SK-N-SH (cell line): ENCODE measurements at regions not wholly inside any gene's neighbourhood (a gene's known extent, or its start where the extent isn't known, plus 50 kb on each side); places are given as distances from the start of the nearest gene placed in this dataset.

Experiments used
- CTCF ChIA-PET: fragments of 300-600, 350-600 bp; formaldehyde crosslinking; extraction: SDS; loops from one replicate; lab custom pipeline; 2021; lab: Yijun Ruan, JAX
- POLR2A ChIA-PET: fragments of 350-600 bp; sonication (Branson Sonifier 250); formaldehyde crosslinking; extraction: SDS; loops from one replicate; lab custom pipeline; 2020; ENCODE audit warnings: antibody characterized with exemption, inconsistent platforms; lab: Yijun Ruan, JAX
- DNase-seq: peaks from one replicate; pipeline ENCODE4 v3.0.0; 2012
- H2AFZ ChIP-seq: fragments of 200-600 bp; sonication (generic); 2 replicates; pipeline ENCODE4 v1.8.1; 2016; ENCODE audit warnings: antibody characterized with exemption, mild to moderate bottlenecking, low read depth
- H3F3A ChIP-seq: fragments of 200-600 bp; sonication (generic); replicated peaks from 2 replicates; pipeline ENCODE3; 2016; ENCODE audit warnings: antibody characterized with exemption, mild to moderate bottlenecking; ENCODE audit not compliant: insufficient read depth
- H3K27ac ChIP-seq, 2 experiments: fragments of 200-500 bp in 1 of 2; fragments of 200-600 bp in 1 of 2; sonication (Bioruptor generic) in 1 of 2; sonication (generic), shearing (Covaris generic) in 1 of 2; 2 replicates each; pipeline versions ENCODE4 v1.5.1 to v1.6.1; 2014 to 2016; ENCODE audit warnings: low read depth in 2 of 2, inconsistent platforms in 1 of 2, low read length in 1 of 2, mild to moderate bottlenecking in 1 of 2, mixed read lengths in 1 of 2
- H3K27me3 ChIP-seq: fragments of 200-600 bp; sonication (generic), shearing (Covaris generic); 2 replicates; pipeline ENCODE4 v1.6.1; 2016; ENCODE audit warnings: mixed run types; ENCODE audit not compliant: insufficient read depth
- H3K36me3 ChIP-seq, 2 experiments: fragments of 200-500 bp in 1 of 2; fragments of 200-600 bp in 1 of 2; sonication (Bioruptor generic) in 1 of 2; sonication (generic) in 1 of 2; replicated peaks in 1 of 2; 2 replicates each; pipeline versions ENCODE3 to v1.5.1; 2014 to 2016; ENCODE audit warnings: low read length in 1 of 2, mild to moderate bottlenecking in 1 of 2; ENCODE audit not compliant: insufficient read depth in 2 of 2, control insufficient read depth in 1 of 2
- H3K4me1 ChIP-seq, 2 experiments: fragments of 200-500 bp in 1 of 2; fragments of 200-600 bp in 1 of 2; sonication (Bioruptor generic) in 1 of 2; sonication (generic), shearing (Covaris generic) in 1 of 2; 2 replicates each; pipeline versions ENCODE4 v1.5.1 to v1.6.1; 2014 to 2016; ENCODE audit warnings: low read depth in 1 of 2, low read length in 1 of 2, mixed run types in 1 of 2; ENCODE audit not compliant: insufficient read depth in 2 of 2, control insufficient read depth in 1 of 2
- H3K4me2 ChIP-seq: fragments of 200-600 bp; sonication (generic), shearing (Covaris generic); 2 replicates; pipeline ENCODE4 v1.6.1; 2017; ENCODE audit warnings: mixed run types
- H3K4me3 ChIP-seq, 2 experiments: fragments of 200-500 bp in 1 of 2; fragments of 200-600 bp in 1 of 2; sonication (Bioruptor generic) in 1 of 2; sonication (generic), shearing (Covaris generic) in 1 of 2; 2 replicates each; pipeline versions ENCODE4 v1.5.1 to v1.8.1; 2014 to 2016; ENCODE audit warnings: low read depth in 2 of 2, inconsistent platforms in 1 of 2, low read length in 1 of 2, mild to moderate bottlenecking in 1 of 2, mixed read lengths in 1 of 2, moderate library complexity in 1 of 2
- H3K79me2 ChIP-seq: fragments of 200-600 bp; sonication (generic); 2 replicates; pipeline ENCODE4 v1.8.1; 2017; ENCODE audit warnings: mild to moderate bottlenecking; ENCODE audit not compliant: insufficient read depth
- H3K9ac ChIP-seq: fragments of 200-600 bp; sonication (generic); 2 replicates; pipeline ENCODE4 v1.6.1; 2017; ENCODE audit warnings: mixed run types
- H3K9me2 ChIP-seq: fragments of 200-600 bp; sonication (generic); 2 replicates; pipeline ENCODE4 v1.6.1; 2017; ENCODE audit warnings: mixed run types
- H3K9me3 ChIP-seq: fragments of 200-600 bp; sonication (generic); 2 replicates; pipeline ENCODE4 v1.6.1; 2017; ENCODE audit warnings: mixed run types, mild to moderate bottlenecking, moderate library complexity
- H4K20me1 ChIP-seq: fragments of 200-600 bp; sonication (generic); 2 replicates; pipeline ENCODE4 v1.6.1; 2017; ENCODE audit warnings: mild to moderate bottlenecking, mixed run types; ENCODE audit not compliant: insufficient read depth
- CHD2 ChIP-seq: fragments of 150-350 bp; IDR thresholded peaks from 2 replicates; pipeline ENCODE4 v1.6.1; 2018; ENCODE audit warnings: low read length; ENCODE audit not compliant: partially characterized antibody
- EZH2phosphoT487 ChIP-seq: fragments of 200-600 bp; sonication (generic); IDR thresholded peaks from 2 replicates; pipeline ENCODE4 v1.6.1; 2017; ENCODE audit warnings: low read depth, mixed run types, mild to moderate bottlenecking, antibody characterized with exemption, moderate library complexity, borderline replicate concordance
- MAX ChIP-seq: IDR thresholded peaks from 2 replicates; pipeline ENCODE4 v1.4.0; 2012; ENCODE audit warnings: low read depth
- MXI1 ChIP-seq: IDR thresholded peaks from 2 replicates; pipeline ENCODE4 v1.6.1; 2012; ENCODE audit warnings: mild to moderate bottlenecking, low read depth, low read length, improper control_type of control experiment
- POLR2AphosphoS5 ChIP-seq: IDR thresholded peaks from 2 replicates; pipeline ENCODE4 v1.6.1; 2012; ENCODE audit warnings: low read depth, low read length
- REST ChIP-seq: IDR thresholded peaks from 2 replicates; pipeline ENCODE4 v1.6.1; 2012; ENCODE audit warnings: mild to moderate bottlenecking, low read depth, low read length, moderate library complexity
- RFX5 ChIP-seq: IDR thresholded peaks from 2 replicates; pipeline ENCODE4 v1.6.1; 2012; ENCODE audit warnings: mild to moderate bottlenecking, improper control_type of control experiment, low read length
- USF1 ChIP-seq: IDR thresholded peaks from 2 replicates; pipeline ENCODE4 v1.4.0; 2012; ENCODE audit warnings: low read depth, borderline replicate concordance
- ZBTB33 ChIP-seq: IDR thresholded peaks from 2 replicates; pipeline ENCODE4 v1.4.0; 2012; ENCODE audit warnings: low read depth, borderline replicate concordance
- WGBS: methylation state at CpG from one replicate; pipeline ENCODE4 v1.1.6; 2017; ENCODE audit warnings: low lambda C conversion rate; 5-methylcytosine and 5-hydroxymethylcytosine counted together

GRCh38 chr22:27087051-27087450 lies 429.7 kb downstream of the MIAT start:
- ChIA-PET CTCF (no interaction called here), POLR2A (no interaction called here)
- Histone ChIP-seq H3F3A (no peaks in the 10 kb centered on the region), H3K36me3 (no peaks in the 10 kb centered on the region), H3K27me3 (no peaks in the 10 kb centered on the region; the same call in 1 of the 2 replicates), H3K4me2 (no peak overlapping the region), H3K79me2 (no peaks in the 10 kb centered on the region), H3K9me2 (no peaks in the 10 kb centered on the region), H3K27ac (no peak overlapping the region), H3K9me3 (no peaks in the 10 kb centered on the region), H4K20me1 (no peaks in the 10 kb centered on the region), H3K4me3 (no peak overlapping the region), H2AFZ (no peak overlapping the region), H3K4me1 (peaks cover 0 to 6% of the 10 kb centered on the region in 2 experiments; a peak in 1 of 4 replicates), H3K9ac (no peak overlapping the region)
- WGBS = 25% methylated on average over 4 of the region's 4 CpGs
- DNase-seq = no peak
- TF ChIP-seq CHD2 (no peak), REST (no peak), ZBTB33 (no peak), MAX (no peak), EZH2phosphoT487 (no peak), POLR2AphosphoS5 (no peak), RFX5 (no peak)

- no peaks in the 10 kb centered on the region for H3K9me2 ChIP-seq
- no peak for DNase-seq
- no peak for TF ChIP-seq USF1
- no peak for TF ChIP-seq MXI1
- no peak for TF ChIP-seq REST
- no peak overlapping the region for H3K27ac ChIP-seq
- H3K79me2 ChIP-seq = no peaks in the 10 kb centered on the region
- H3K4me2 ChIP-seq = no peak overlapping the region
- POLR2A ChIA-PET = no interaction called here
- no peaks in the 10 kb centered on the region for H4K20me1 ChIP-seq
- H3K27me3 ChIP-seq = no peaks in the 10 kb centered on the region; the same call in 1 of the 2 replicates
- CTCF ChIA-PET = interaction anchor here (1.2 to 1.5 kb wide), 2 partner anchors 10 to 33 kb away, joined by 3 read pairs; no protein-coding TSS in a partner anchor
- H3F3A ChIP-seq = peaks cover 2% of the 10 kb centered on the region
- no peaks in the 10 kb centered on the region for H3K36me3 ChIP-seq
- no peak overlapping the region for H3K9ac ChIP-seq
- H2AFZ ChIP-seq = no peak overlapping the region
- no peak overlapping the region for H3K4me3 ChIP-seq
- no peaks in the 10 kb centered on the region for H3K9me3 ChIP-seq
- 0% methylated on average over 1 of the region's 1 CpG for WGBS
- H3K4me1 ChIP-seq = peaks cover 0 to 6% of the 10 kb centered on the region in 2 experiments; a peak in 1 of 4 replicates
Measured at GRCh38 chr22:27088026-27088425, 430.6 kb downstream of the MIAT start.
